ENCODE measurements at regions not wholly inside any gene's neighbourhood (a gene's known extent, or its start where the extent isn't known, plus 50 kb on each side); places are given as distances from the start of the nearest gene placed in this dataset.

DNA sequence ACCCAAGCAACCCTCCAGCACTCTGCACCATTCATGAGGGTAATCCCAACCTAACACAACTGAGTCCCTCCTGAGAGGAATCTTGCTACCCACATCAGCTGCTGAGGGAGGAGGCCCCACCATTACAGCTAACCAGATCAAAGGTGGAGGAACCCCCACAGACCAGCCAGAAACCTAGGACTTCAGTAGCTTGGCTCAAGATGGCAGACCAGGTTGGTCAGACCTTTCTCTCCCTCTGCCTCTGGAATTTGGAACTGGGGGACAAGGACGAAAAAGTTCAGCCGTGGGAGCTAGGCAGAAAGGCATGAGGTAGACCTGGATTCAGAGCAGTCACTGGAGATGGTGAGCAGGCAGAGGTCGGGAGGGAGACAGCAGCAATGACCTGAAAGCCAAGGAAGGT lies 101.3 kb upstream of the CACUL1 start:
- no peak overlapping the region for H3K4me3 ChIP-seq
- TF ChIP-seq, protein P1, sequence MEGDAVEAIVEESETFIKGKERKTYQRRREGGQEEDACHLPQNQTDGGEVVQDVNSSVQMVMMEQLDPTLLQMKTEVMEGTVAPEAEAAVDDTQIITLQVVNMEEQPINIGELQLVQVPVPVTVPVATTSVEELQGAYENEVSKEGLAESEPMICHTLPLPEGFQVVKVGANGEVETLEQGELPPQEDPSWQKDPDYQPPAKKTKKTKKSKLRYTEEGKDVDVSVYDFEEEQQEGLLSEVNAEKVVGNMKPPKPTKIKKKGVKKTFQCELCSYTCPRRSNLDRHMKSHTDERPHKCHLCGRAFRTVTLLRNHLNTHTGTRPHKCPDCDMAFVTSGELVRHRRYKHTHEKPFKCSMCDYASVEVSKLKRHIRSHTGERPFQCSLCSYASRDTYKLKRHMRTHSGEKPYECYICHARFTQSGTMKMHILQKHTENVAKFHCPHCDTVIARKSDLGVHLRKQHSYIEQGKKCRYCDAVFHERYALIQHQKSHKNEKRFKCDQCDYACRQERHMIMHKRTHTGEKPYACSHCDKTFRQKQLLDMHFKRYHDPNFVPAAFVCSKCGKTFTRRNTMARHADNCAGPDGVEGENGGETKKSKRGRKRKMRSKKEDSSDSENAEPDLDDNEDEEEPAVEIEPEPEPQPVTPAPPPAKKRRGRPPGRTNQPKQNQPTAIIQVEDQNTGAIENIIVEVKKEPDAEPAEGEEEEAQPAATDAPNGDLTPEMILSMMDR (IDR thresholded peaks at IDR 0.05; ENCODE audit: borderline replicate concordance), result no peak
- no peak for DNase-seq
- no peaks in the 10 kb centered on the region for H3K27me3 ChIP-seq (ENCODE audit: low read depth)
- no peaks in the 10 kb centered on the region for H3K36me3 ChIP-seq
- H3K27ac ChIP-seq (replicated peaks), result no peak overlapping the region
- H3K4me1 ChIP-seq, result peaks cover 8% of the 10 kb centered on the region
- intact Hi-C loops (cut with micrococcal nuclease), result no loop called here
- H3K9me3 ChIP-seq (replicated peaks), result peaks cover 8% of the 10 kb centered on the region

DNA sequence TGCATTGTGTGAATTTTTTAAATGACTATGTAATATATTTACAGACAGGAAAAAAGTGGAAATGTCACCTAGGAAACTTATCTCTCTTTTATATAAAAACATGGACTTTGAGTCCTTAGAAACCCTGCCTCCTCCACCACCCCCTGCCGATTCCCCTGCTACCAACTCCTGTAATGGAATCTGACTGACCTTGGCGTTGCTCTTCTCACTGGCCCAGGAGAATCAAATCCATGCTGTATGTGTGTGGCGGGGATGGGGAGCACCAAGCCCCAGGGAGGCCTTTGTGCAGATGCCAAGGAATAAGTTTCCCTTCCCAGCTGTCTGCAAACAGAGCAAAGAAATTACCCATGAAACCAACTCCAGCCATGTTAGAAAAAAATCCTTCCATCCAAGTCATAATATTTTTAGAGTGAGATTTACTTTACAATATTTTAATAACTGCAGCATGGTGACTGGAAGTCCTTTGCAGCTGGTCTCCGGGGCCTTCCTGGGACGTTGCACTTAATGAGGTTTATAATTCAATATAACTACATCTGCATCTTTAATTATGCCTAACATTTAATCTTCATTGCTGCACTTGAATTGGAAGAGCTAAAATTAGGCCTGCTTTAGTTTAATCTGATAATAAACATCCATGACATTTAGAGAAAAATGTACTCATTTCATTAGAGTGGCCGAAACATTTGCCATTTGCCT lies 111.4 kb upstream of the CACUL1 start:
- DNase-seq, result no peak
- Histone ChIP-seq H3K4me1 (peaks cover 16% of the 10 kb centered on the region), H3K36me3 (no peaks in the 10 kb centered on the region), H3K27ac (replicated peaks) (no peak overlapping the region), H3K27me3 (ENCODE audit: low read depth) (no peaks in the 10 kb centered on the region), H3K4me3 (no peak overlapping the region), H3K9me3 (replicated peaks) (peaks cover 6% of the 10 kb centered on the region)
- TF ChIP-seq, protein P1 (IDR thresholded peaks at IDR 0.05; ENCODE audit: borderline replicate concordance), result no peak
- intact Hi-C loops (cut with micrococcal nuclease), result no loop called here

DNA sequence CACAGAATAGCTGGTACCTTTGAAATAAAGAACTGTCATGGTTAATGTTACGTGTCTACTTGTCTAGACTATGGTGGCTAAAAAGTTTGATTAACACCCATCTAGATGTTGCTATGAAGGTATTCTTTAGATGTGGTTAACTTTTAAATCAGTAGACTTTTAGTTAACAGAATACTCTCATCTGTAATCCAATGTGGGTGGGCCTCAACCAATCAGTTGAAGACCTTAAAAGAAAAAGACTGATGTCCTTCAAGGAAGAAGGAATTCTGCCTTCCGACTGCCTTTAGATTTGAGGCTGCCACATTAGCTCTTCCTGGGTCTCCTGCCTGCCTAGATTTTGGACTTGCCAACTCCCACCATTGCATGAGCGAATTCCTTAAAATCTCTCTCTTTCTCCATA lies 113.0 kb upstream of the CACUL1 start:
- H3K4me1 ChIP-seq, result peaks cover 21% of the 10 kb centered on the region
- intact Hi-C loops (cut with micrococcal nuclease), result no loop called here
- no peaks in the 10 kb centered on the region for H3K36me3 ChIP-seq
- H3K9me3 ChIP-seq (replicated peaks), result peaks cover 6% of the 10 kb centered on the region
- no peak overlapping the region for H3K4me3 ChIP-seq
- no peak overlapping the region for H3K27ac ChIP-seq (replicated peaks)
- TF ChIP-seq, protein P1 (IDR thresholded peaks at IDR 0.05; ENCODE audit: borderline replicate concordance), result no peak
- no peaks in the 10 kb centered on the region for H3K27me3 ChIP-seq (ENCODE audit: low read depth)
- no peak for DNase-seq

DNA sequence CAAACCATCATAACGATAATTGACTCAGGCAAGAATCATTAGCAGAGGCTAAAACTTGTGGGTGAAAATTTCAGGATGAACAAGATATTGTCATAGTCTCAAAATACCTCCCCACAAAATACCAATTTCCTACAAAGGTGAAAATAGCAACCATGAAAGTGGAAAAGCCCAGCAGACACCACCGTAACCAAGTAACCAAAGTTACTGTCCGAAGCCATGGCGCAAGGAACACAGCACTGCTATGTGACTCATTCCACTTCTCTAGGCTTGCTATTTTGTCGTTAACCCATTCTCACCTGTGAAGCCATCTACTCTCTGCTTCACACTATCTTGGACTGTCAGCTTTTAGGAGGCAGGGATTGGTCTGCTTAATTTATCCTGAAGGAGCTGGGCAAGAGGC lies 113.8 kb upstream of the CACUL1 start:
- Histone ChIP-seq H3K4me1 (peaks cover 27% of the 10 kb centered on the region), H3K36me3 (no peaks in the 10 kb centered on the region), H3K27ac (replicated peaks) (no peak overlapping the region), H3K9me3 (replicated peaks) (peaks cover 3% of the 10 kb centered on the region), H3K27me3 (ENCODE audit: low read depth) (no peaks in the 10 kb centered on the region), H3K4me3 (no peak overlapping the region)
- DNase-seq, result no peak
- TF ChIP-seq, protein P1 (IDR thresholded peaks at IDR 0.05; ENCODE audit: borderline replicate concordance), result no peak
- intact Hi-C loops (cut with micrococcal nuclease), result no loop called here

DNA sequence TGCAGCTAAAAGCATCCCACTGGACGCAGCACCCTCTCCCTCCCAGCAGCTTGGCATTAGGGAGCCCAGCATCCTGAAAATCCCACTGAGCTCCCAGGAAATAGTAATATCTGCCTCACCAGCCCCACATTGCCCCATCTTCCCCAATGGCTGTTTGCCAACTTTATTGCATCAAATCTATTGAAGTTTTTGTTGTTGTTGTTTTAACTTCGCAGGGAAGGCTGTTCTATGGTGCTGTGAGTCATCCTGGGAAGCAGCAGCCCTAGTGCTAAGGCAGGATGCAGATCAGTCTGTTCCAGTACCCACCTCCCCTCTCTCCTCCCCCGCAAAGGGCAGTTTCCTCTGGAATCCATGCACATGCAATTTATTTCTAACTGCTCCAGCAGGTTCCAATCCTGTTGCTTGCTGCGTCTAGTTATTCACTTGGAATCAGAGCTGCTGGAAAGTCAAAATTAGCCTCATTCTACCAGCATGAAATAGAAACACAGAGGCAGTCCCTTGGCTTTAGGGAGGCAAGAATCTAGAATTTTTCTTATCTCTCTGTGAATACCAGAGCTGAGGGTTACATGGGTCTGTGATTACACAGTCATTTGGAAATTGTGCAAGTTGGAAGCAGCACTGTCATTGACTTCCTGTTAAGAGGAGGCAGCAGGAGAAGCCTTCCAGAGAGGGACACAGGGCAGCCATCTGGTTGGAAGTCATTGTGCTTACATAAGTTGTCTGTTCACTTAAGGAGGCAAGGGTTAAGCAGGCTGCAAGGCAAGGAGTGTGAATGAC lies 115.9 kb upstream of the CACUL1 start:
- Histone ChIP-seq H3K4me3 (no peak overlapping the region), H3K36me3 (no peaks in the 10 kb centered on the region), H3K27ac (replicated peaks) (peak overlapping the region; percentile 44), H3K27me3 (ENCODE audit: low read depth) (no peaks in the 10 kb centered on the region), H3K4me1 (peaks cover 31% of the 10 kb centered on the region), H3K9me3 (replicated peaks) (no peaks in the 10 kb centered on the region)
- TF ChIP-seq, protein P1 (IDR thresholded peaks at IDR 0.05; ENCODE audit: borderline replicate concordance), result no peak
- DNase-seq, result no peak
- intact Hi-C loops (cut with micrococcal nuclease), result no loop called here

Data from left ventricle myocardium inferior (tissue), 1 donor.